GM21526 (cell line): ENCODE measurements at regions not wholly inside any gene's neighbourhood (a gene's known extent, or its start where the extent isn't known, plus 50 kb on each side); places are given as distances from the start of the nearest gene placed in this dataset.
A peak's percentile ranks its signal among the peaks of the same experiment; 100 is the strongest.
"Not testable (repeated sequence)": the region's sequence is repeated elsewhere in the genome, so short reads cannot be mapped to it uniquely, and the experiment has no call there.

Source experiments
- ATAC-seq: cut with Tn5 transposase; IDR thresholded peaks from one replicate; pipeline ENCODE4 v1.9.1; 2021; ENCODE audit warnings: moderate library complexity; ENCODE audit not compliant: unreplicated experiment, low FRiP score

DNA sequence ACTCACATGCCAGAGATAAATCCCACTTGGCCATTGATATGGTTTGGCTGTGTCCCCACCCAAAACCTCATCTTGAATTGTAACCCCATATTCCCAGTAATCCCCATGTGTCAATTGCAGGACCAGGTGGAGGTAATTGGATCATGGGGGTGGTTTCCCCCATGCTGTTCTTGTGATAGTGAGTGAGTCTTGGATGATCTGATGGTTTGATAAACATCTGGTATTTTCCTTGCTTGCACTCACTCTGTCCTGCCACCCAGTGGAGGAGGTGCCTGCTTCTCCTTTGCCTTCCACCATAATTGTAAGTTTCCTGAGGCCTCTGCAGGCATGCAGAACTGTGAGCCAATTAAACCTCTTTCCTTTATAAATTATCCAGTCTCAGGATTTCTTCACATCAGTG, 50.4 kb upstream of the B3GAT2 start:
- ATAC-seq, result not testable (repeated sequence)

DNA sequence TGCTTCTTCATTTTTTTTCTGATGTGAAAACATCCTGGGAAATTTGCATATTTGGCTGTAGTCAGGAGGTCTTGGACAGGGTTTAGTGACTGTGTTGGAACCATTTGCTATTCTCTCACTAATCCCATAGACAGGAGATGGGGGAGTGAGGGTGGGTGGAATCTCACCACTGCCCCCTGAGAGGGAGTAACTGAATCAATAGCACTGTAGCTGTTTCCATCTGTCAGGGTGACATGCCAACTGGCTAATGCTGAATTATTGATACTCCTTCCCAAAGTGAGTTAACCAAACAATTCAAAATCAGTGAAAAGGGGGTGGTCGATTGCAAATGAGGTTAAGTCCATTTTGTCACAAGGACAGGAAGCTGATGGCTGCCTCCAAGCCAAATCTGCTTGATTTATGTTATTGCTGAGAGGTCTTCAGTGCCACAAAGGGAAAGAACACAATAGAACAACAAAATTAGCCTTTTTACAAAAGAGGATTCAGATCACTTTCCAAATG, 55.1 kb upstream of the B3GAT2 start:
- ATAC-seq, result no peak

DNA sequence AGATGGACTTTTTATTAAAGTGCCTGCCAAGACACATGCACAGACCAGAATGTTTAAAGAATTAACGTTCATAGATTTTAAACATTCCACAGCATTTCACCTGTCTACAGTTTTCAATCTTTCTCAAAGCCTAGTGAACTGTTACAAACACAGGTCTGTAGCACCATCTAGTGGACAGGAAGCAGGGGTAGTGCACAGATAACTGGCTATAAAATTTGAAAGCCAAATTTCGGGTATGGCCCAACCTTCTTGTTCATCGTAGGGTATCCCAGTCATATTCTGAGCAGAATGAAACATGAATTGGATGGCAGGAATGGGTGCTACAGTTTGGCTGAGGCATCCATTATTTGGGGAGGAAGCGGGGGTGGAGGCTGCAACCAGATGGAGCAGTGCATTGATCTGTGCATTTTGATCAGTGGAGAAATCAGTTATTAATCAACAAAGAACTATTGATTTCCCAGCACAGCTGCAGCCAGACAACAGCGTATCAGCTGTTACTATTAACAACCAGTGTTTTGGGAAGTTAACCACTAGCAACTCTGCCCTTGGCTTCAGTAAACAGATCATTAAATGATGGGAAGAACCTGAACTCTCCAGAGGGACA, 56.1 kb upstream of the B3GAT2 start:
- ATAC-seq, result peak; percentile 87

DNA sequence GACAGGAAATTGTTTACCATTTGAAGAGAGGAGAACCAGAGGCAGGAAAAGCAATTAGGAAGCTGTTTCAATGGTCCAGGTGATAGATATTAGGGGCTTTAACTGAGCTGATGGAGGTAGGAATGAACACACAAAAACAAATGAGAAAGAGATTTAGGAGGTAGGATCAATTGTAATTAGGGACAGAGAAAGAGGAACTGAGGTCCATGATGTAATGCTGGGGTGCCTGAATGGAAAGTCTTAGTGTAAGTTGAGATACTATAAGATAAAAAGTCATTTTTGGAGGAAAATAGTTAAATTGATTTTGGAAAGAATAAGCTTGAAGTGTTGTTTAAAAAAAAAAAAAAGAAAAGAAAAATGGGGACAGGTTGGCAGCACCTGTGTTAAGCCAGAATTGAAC, 58.5 kb upstream of the B3GAT2 start:
- no peak for ATAC-seq

DNA sequence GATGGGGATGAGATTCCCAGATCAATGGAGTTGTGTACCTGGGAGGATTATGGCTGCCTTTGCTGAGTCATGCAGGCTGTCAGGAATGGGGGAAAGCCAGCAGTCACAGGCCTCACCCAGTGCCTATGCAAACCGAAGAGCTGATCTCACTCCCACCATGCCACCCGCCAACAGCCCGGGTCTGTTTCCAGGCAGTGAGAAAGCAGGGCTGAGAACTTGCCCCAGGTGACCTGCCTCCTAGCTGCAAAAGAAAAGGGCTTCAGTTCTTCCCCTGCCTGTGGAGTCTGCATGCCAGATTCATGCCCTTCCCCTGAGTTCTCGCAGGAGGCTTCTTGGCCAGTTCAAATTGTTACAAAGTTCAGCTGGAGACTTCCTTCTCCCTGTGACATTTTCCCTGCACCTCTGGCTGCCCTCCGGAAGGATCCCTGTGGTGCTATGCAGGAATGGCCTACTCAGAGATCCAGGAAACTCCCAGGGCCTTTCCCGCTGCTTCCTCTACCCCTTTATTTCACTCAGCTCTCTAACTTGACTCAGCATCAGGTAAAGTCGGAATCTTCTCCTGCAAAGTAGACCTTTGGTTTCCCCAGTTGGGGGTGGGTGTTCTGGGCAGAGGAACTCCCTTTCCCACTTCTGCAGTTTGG, 71.5 kb upstream of the B3GAT2 start:
- ATAC-seq, result no peak

DNA sequence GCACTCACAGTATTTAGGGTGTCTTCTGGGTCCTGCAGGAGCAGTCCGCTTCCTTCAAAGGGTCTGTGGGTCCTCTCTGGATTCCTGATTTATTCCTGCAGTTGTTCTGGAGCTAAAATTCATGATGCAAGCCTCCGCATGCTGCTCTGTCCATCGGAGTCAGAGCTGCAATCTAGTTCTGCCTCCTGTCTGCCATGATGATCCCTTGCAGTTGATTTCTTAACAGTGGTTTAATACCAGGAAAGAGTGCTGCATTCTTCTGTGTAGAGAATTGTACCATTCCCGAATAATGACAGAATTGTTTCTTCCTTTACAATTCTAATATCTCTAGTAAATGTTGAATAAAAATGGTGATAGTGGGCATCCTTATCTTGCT, 72.0 kb upstream of the B3GAT2 start:
- no peak for ATAC-seq

DNA sequence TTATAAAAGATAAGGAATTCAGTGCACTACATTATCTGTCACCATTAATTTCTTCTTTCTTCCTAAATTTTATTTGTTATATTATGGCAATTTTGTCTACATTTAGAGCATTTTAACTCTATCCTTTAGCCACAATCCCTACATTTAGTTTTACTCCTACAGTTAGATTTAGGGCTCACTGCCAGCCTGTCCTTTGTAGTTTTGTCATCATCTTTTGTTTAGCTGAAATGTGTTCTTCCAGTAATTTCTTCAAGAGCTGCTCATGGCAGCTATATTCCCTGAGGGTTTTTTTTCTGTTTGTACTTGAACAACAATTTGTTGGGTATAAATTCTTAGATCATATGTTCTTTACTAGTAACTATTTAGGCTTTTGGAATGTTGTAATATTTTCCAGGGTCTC, 72.7 kb upstream of the B3GAT2 start:
- ATAC-seq, result no peak

DNA sequence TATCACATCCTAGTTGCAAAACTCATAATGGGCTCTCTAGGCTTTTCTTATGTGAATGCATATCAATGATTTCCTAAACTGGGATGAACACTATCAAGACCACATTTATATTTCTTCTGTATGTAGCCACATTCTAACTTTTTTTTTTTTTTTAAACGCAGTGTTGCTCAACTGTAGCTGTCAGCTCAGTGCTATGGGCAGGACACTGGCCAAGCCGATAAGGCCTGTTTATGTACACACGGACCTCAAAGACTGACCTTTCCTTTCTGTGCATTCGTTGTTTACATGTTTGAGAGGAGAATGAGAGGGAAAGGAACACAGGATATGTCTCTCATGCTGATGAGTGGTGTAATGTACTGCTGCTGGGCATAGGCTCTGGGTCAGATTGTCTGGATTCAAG, 75.1 kb upstream of the B3GAT2 start:
- no peak for ATAC-seq

DNA sequence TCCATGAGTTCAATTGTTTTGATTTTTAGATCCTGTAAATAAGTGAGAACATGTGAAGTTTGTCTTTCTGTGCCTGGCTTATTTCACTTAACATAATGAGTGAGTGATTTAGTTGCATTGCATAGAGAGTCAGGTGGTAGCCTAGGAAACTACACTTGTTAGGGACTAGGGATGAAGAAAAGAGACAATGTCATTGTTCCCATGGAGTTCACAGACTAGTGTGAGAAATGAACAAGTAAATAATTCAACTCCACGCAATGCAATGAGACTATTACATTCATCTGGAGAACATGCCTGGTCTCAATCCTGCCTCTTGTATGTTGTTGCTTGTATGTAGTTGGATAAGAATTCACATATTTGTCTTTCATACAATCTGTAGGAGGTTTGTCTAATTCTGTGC, 76.3 kb upstream of the B3GAT2 start:
- no peak for ATAC-seq

DNA sequence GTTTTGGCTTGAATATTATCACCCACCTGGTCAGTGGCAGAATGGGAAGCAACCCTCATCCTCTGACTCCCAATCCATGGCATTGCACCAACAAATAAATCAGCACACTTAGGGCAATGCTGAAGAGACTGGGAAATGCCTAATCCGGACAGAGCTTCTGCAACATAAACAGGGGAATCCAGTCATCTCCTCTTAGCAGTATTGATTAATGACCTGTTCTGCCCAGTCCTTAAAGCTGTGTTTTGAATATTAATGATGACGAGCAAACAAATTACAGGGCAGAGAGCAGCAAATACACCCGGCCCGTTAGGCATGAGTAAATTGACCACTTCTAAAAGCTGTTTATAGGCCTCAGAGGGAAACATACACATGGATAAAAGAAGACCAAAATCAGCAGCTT, 77.0 kb upstream of the B3GAT2 start:
- no peak for ATAC-seq

DNA sequence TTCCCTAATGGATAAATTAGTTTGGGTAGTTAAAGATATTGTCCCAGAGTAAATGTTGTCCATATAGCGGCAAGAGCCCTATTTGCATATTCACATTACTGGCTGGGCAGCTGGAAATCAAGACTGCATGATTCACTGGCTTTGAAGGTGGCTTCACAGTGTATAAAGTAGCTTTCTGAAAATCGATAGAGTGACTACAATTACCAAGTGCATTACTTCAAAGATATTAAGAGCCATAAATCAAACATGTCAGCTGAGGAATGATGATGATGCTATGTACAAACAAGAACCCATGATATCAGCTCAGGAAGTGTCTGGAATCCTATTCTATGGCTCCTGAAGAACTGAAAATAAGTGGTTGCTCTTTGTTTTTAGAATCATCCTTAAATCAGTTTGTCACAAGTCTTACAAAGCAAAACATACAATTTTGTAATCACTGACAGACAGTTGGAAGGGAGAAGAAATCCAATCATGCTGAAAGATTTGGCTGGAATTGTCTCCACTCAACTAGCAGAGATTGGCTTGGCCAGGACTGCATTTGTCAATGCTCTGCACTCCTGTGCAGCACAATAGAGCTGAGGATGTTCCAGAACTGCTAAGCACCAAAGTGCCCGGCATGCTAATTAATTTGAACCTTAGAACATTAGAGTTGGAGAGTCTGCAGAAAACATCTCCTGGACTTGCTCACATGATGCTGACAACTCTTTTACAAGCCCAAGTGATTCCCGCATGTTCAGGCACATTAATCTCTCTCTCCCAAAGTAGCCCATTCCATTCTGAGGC, 77.9 kb upstream of the B3GAT2 start:
- no peak for ATAC-seq

DNA sequence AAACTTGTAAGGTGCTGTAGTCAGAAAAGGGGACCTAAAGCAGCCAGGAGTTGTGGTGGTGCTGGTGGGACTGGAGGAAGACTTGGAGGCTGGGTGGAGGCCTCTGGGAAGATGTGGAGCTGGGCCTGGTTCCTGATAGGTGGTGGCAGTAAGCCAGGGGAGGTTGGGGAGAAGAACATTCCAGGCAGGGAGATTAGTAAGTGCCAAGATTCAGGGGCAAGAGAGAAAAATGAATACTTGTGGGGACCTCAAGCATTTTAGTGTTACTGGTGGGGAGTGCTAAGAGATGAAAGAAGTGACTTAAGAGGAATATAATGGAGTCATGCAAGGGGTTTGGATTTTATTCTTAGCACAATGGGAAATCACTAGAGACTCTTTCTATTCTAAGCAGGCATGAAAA, 79.0 kb upstream of the B3GAT2 start:
- no peak for ATAC-seq

DNA sequence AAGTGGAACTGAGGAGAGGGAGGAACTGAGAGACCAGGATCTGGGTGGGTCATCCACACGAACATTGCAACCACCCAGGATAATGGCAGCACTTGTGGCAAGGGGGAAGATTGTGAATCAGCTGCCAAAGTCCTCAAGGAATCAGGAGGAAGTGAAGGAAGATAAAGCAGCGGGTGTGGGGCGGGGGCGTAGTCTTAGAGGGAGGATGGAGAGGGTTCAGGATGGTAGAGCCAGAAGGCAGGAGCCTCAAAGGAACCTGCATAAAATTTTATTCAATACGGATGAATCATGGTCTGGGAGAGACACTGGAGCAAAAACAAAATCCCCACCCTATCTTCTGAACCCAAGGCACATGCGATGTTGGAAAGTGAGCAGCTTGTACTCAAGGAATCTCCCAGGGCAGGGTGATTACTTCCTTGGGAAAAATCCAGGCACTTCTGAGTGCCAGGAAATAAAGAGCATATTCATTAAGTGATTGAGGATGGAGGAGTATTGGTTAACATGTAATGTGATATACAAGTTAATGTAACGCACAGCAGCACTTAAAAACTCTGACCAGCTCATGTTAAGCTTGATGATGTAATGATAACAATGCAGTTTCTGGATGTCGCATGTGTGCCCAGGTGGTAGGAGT, 82.0 kb upstream of the B3GAT2 start:
- no peak for ATAC-seq

DNA sequence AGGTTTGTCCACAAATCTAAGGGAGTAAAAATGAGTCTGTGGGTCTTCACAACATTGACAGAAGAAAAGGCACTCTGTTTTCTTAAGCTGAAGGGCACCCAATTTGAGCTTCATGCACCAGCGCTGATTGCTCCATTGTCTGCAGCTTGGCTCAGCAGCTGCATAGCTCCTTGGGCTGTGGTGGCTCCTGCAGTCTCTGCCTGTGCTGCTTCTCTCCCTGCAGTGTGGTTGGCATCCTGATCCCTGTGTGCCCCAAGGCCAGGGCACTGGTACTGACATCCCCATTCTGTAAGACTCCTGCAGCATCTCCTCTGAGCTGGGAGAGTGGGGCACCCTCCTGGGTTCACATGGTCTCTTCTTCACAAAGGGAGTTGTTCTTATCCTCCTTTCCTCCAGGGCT, 83.2 kb upstream of the B3GAT2 start:
- ATAC-seq, result no peak

DNA sequence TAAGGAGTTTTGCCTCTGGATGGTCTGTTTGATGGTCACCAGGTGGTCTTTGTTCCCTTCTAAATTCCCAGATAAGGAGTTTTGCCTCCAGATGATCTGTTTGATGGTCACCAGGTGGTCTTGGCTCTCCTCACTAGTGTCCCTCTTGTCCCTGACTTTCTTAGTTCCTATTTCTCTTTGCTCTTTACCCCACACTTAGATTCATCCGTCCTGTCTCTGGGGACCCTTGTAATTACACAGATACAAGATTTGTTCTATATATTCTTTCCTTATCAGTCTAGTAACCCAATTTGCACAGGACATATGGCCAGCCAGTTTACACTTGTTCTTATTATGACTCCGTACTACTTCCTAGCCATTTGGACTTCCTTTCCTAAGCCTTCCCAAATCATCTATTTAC, 84.0 kb upstream of the B3GAT2 start:
- ATAC-seq, result no peak

DNA sequence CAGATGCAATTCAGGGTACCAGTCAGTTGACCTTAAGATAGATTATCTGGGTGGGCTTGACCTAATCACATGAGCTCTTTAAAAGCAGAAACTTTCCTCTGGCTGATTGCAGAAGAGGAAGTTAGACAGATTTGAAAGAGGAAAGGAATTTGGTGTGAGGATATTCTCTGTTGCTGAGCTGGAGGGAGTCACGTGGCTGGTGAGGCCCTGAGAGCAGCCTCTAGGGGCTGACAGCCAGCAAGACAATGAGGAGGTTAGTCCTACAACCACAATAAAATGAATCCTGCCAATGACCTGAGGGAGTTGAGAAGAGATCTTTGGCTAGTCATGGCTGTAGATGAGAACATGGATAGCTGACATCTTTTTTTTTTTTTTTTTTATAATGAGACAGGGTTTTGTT, 87.0 kb upstream of the B3GAT2 start:
- peak; percentile 55 for ATAC-seq

DNA sequence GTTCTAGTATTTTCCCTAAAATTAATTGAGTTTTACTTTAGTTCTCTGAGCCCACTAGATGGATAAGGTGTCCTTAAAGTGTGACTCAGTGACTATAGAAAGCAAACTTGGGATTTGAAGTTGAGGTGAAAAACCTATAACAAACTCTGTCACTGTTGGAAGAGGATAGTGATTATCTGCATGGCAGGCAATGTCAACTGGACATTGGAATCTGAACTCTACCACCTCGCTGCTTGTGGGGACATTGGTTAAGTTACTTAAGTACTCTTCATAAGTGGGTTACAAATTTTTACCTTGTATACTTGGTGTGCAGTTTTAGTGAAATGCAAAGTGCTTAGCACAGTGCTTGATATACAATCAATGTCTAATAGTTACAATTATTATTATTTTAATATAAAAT, 87.9 kb upstream of the B3GAT2 start:
- no peak for ATAC-seq

DNA sequence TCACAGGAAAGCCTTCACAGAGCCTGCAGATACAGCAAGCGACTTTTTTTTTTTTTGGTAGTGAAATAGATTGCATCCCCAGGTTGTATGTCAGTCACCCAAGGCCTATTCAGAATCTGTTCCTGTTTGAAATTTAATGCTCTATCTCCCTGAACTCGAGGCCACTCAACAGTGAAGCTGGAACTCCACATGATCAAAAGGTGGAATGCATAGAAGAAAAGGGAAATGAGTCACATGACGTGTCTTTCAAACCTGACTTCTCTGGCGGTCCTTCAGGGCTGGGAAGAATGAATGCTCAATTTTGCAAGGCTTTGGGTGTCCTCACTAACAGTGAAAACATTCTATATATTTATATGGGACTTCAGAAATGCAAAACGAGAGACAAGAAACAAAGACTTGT, 88.4 kb upstream of the B3GAT2 start:
- no peak for ATAC-seq

DNA sequence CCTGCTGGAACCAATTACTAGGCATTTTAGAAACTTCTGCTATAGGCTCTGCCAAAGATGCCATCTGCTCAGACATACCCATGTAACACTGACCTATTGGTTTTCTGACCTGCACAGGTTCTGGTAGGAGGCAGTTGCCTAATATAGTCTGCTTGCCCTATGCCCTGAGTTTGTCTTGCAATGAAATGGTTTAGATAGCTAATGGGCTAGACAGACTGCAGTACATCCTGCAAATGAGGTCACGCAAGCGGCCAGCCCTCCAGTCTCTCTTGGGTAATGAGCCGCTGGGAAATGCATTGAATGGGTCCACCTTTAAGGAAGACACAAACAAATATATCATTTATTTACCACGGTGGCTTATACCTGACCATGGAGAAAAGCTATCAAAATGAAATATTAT, 90.6 kb upstream of the B3GAT2 start:
- no peak for ATAC-seq

DNA sequence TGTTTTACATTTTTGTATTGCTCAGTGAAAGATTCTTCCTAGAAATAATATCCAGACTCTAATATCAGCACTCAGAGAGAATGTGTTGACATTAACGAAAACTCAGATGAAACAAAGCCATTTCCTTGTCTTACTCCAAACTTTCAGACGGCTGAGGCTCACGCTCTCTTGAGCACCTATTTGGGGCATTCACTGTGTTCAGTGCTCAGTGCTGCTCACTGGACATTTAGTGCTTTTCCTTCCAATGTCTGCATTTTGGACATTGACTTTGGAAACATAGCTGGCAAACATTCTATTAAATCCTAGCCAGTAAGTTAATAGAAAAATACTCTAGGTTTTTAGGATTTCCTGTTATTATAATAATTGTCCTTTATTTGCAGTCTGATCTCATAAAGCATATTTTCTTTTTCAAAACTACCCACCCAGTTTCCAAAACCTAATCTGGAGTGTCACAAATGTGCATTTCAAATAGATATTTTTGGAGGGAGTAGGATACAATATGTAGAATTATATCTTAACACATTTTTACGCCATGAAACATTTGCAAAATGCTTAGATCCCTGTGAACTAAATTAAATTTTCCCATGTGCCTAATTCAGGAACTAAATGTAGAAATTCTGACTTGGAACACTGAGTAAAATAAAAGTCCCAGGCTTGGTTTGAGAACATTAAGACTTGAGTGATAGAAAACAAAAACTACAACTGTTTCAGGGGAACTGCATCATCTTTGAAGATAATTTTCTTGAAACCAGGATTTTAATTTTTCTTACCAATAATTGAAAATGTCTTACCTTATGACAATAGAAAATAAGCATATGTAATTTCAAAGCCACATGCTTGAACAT, 91.7 kb upstream of the B3GAT2 start:
- ATAC-seq, result no peak
